Mucosa of descending colon (tissue), 3 donors: ENCODE measurements at regions not wholly inside any gene's neighbourhood (a gene's known extent, or its start where the extent isn't known, plus 50 kb on each side); places are given as distances from the start of the nearest gene placed in this dataset.

Source experiments
- ATAC-seq: fragments of 200-7000 bp; cut with Tn5 transposase; one replicate; pipeline ENCODE4 v1.9.1; 2020; ENCODE audit warnings: mild to moderate bottlenecking, moderate library complexity
- DNase-seq, 3 donors: peaks; one replicate each; pipeline ENCODE4 v3.0.0-alpha.2; 2020
- H3K36me3 ChIP-seq: fragments of 200-600 bp; one replicate; pipeline ENCODE4 v1.8.0; 2021; ENCODE audit warnings: low read depth, mild to moderate bottlenecking
- H3K4me1 ChIP-seq: fragments of 200-600 bp; one replicate; pipeline ENCODE4 v1.8.0; 2021; ENCODE audit warnings: low read depth, mild to moderate bottlenecking
- H3K4me3 ChIP-seq: fragments of 200-600 bp; one replicate; pipeline ENCODE4 v1.8.0; 2021; ENCODE audit warnings: mild to moderate bottlenecking
- H3K9me3 ChIP-seq: fragments of 200-600 bp; one replicate; pipeline ENCODE4 v1.8.0; 2021; ENCODE audit warnings: mild to moderate bottlenecking
- intact Hi-C, 2 donors: fragments of 100-400 bp; cut with DNase I in 1 of 2; cut with micrococcal nuclease in 1 of 2; formaldehyde crosslinking; loops; one replicate each; pipeline versions ENCODE4 v1.11.0 to v1.11.1; 2022; cut with DNase I, micrococcal nuclease
- TF ChIP-seq, protein P1 (sequence below): fragments of 200-600 bp; IDR thresholded peaks from one replicate; pipeline ENCODE4 v1.8.0; 2022; ENCODE audit warnings: antibody characterized with exemption, mild to moderate bottlenecking
- donor health status: DM: no; HTN: no; CAD: no; lungs with moderate emphysema.
- donor health status: DM: no; HTN: no; CAD: no.
- donor health status: DM: no; HTN: yes; CAD: no.

DNA sequence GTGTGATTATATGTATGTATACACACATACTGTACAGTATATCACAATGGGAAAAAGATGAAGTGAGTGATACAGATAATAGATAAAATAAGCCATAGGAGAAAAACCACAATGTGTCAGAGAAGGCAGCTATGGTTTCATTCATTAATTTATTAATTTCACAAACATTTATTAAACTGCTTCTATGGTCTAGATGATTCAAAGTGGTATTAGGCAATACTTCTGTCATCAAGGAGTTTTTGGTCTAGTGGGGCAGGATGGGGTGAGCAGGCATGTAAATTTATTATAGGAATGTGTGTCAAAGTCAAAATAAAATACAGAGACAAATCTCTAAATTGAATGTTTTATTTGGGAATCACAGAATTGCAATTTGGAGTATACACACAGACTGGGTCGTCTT, 65.2 kb upstream of the ANKEF1 start:
- no peak overlapping the region for H3K4me3 ChIP-seq
- DNase-seq, result no peak
- ATAC-seq, result no peak
- no peaks in the 10 kb centered on the region for H3K36me3 ChIP-seq
- H3K9me3 ChIP-seq, result no peaks in the 10 kb centered on the region
- no peaks in the 10 kb centered on the region for H3K4me1 ChIP-seq
- intact Hi-C loops, result loop anchor here (10.0 kb wide), 3 partner anchors 125 to 455 kb away; no protein-coding TSS in a partner anchor
- TF ChIP-seq, protein P1, sequence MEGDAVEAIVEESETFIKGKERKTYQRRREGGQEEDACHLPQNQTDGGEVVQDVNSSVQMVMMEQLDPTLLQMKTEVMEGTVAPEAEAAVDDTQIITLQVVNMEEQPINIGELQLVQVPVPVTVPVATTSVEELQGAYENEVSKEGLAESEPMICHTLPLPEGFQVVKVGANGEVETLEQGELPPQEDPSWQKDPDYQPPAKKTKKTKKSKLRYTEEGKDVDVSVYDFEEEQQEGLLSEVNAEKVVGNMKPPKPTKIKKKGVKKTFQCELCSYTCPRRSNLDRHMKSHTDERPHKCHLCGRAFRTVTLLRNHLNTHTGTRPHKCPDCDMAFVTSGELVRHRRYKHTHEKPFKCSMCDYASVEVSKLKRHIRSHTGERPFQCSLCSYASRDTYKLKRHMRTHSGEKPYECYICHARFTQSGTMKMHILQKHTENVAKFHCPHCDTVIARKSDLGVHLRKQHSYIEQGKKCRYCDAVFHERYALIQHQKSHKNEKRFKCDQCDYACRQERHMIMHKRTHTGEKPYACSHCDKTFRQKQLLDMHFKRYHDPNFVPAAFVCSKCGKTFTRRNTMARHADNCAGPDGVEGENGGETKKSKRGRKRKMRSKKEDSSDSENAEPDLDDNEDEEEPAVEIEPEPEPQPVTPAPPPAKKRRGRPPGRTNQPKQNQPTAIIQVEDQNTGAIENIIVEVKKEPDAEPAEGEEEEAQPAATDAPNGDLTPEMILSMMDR, result no peak

GRCh38 chr20:9968015-9968414, 66.8 kb upstream of the ANKEF1 start:
- intact Hi-C loops, result no loop called here
- Histone ChIP-seq H3K9me3 (no peaks in the 10 kb centered on the region), H3K4me3 (no peak overlapping the region), H3K4me1 (no peaks in the 10 kb centered on the region), H3K36me3 (no peaks in the 10 kb centered on the region)
- TF ChIP-seq, protein P1, result no peak
- ATAC-seq, result no peak
- DNase-seq, result no peak

DNA sequence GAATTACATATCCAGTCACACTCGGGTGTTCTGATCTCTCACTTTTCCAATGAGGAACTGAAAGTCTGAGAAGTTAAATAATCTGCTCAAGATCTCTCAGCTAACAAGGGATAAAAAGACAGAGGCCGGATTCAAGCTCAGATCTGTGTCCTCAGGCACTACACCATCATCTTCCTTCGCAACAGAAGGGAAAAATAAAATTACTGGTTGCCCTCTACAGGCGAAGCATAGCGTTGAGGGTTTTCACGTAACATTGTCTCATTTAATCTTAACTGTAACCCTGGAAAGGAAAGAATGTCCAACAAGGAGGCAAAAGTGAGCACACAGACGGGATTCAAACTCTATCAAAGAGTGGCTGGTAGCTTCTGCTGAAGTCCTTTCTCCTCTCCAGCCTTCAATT, 67.8 kb upstream of the ANKEF1 start:
- intact Hi-C loops, result no loop called here
- Histone ChIP-seq H3K4me3 (no peak overlapping the region), H3K9me3 (no peaks in the 10 kb centered on the region), H3K36me3 (no peaks in the 10 kb centered on the region), H3K4me1 (no peaks in the 10 kb centered on the region)
- TF ChIP-seq, protein P1, result no peak
- no peak for ATAC-seq
- no peak for DNase-seq

DNA sequence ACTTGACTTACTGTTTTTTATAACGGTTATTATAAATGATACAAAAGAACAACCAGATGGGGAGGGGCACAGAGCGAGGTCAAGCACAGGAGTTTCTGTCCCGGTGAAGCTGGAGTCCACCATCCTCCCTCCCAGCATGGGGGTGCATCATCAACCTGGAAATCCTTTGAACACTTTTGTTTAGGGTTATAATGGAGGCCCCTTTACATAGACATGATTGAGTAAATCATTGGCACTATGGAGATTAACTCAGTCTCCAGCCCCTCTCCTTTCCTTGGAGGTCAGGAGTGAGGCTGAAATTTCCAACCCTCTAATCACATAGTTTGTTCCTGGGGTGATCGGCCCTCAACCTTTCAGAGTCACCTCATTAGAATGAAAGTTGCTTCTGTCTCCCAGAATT, 71.8 kb upstream of the ANKEF1 start:
- intact Hi-C loops, result no loop called here
- TF ChIP-seq, protein P1, result no peak

DNA sequence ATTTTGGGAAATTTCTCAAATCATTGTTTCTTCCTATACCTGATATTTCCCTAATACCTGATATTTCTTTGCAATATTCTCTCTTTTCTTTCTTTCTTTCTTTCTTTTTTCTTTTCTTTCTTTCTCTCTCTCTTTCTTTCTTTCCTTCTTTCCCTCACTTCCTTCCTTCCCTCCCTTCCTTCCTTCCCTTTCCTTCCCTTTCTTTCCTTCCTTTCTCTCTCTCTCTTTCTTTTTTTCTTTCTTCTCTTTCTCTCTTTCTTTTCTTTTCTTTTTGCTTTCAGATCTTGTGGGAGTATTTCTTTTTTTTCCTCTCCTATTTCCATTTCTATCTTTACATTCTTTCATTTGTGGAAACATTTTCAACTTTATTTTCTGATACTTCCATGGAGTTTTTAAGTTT, 76.1 kb upstream of the ANKEF1 start:
- ATAC-seq (no peak), DNase-seq (no peak)
- Histone ChIP-seq H3K36me3 (no peaks in the 10 kb centered on the region), H3K9me3 (no peaks in the 10 kb centered on the region), H3K4me1 (no peaks in the 10 kb centered on the region), H3K4me3 (no peak overlapping the region)
- intact Hi-C loops, result no loop called here
- TF ChIP-seq, protein P1, result no peak

More for the DNA sequence above, 71.8 kb upstream of the ANKEF1 start:
- H3K9me3 ChIP-seq, result no peaks in the 10 kb centered on the region
- no peak for DNase-seq
- H3K4me1 ChIP-seq, result no peaks in the 10 kb centered on the region
- no peaks in the 10 kb centered on the region for H3K36me3 ChIP-seq
- no peak overlapping the region for H3K4me3 ChIP-seq
- no peak for ATAC-seq

GRCh38 chr20:9955646-9956045, 79.1 kb upstream of the ANKEF1 start:
- ATAC-seq (no peak), DNase-seq (no peak)
- no peak overlapping the region for H3K4me3 ChIP-seq
- intact Hi-C loops, result no loop called here
- TF ChIP-seq, protein P1, result no peak
- no peaks in the 10 kb centered on the region for H3K36me3 ChIP-seq
- no peaks in the 10 kb centered on the region for H3K9me3 ChIP-seq
- no peaks in the 10 kb centered on the region for H3K4me1 ChIP-seq
